BLaER1 (cell line): ENCODE measurements at regions not wholly inside any gene's neighbourhood (a gene's known extent, or its start where the extent isn't known, plus 50 kb on each side); places are given as distances from the start of the nearest gene placed in this dataset.

Experiments used
- H3K27ac ChIP-seq: shearing (Covaris generic); formaldehyde crosslinking; 2 replicates; pipeline ENCODE4 v1.8.1; 2022
- H3K27me3 ChIP-seq: shearing (Covaris generic); formaldehyde crosslinking; 2 replicates; pipeline ENCODE4 v1.8.1; 2022
- H3K36me3 ChIP-seq: shearing (Covaris generic); formaldehyde crosslinking; 2 replicates; pipeline ENCODE4 v1.8.1; 2022
- H3K4me1 ChIP-seq: shearing (Covaris generic); formaldehyde crosslinking; 2 replicates; pipeline ENCODE4 v1.8.1; 2022
- H3K4me2 ChIP-seq: shearing (Covaris generic); formaldehyde crosslinking; 2 replicates; pipeline ENCODE4 v1.8.1; 2022
- H3K4me3 ChIP-seq: shearing (Covaris generic); formaldehyde crosslinking; 2 replicates; pipeline ENCODE4 v1.8.1; 2022
- H3K9ac ChIP-seq: shearing (Covaris generic); formaldehyde crosslinking; 2 replicates; pipeline ENCODE4 v1.8.1; 2022
- H3K9me3 ChIP-seq: shearing (Covaris generic); formaldehyde crosslinking; 2 replicates; pipeline ENCODE4 v1.8.1; 2022
- H4K20me1 ChIP-seq: shearing (Covaris generic); formaldehyde crosslinking; 2 replicates; pipeline ENCODE4 v1.8.1; 2022
- Cebpa-rat ChIP-seq: shearing (Covaris generic); IDR thresholded peaks from 2 replicates; pipeline ENCODE4 v1.8.1; 2022

GRCh38 chr9:86721843-86722705, 225.2 kb downstream of the GAS1 start:
- TF ChIP-seq Cebpa-rat: no peak
- 0 out of 2 replicates have a peak, but pooled peaks cover 4% of the 10 kb centered on the region for H3K9me3 ChIP-seq
- H4K20me1 ChIP-seq: no peaks in the 10 kb centered on the region
- H3K27ac ChIP-seq: no peak overlapping the region
- peaks cover 11% of the 10 kb centered on the region for H3K4me1 ChIP-seq
- no peak overlapping the region for H3K4me3 ChIP-seq
- no peak overlapping the region for H3K4me2 ChIP-seq
- no peak overlapping the region for H3K9ac ChIP-seq
- no peaks in the 10 kb centered on the region for H3K27me3 ChIP-seq
- no peaks in the 10 kb centered on the region for H3K36me3 ChIP-seq

- Histone ChIP-seq H3K9me3 (0 out of 2 replicates have a peak, but pooled peaks cover 4% of the 10 kb centered on the region), H3K4me2 (no peak overlapping the region), H3K27ac (no peak overlapping the region), H3K36me3 (no peaks in the 10 kb centered on the region), H3K4me3 (no peak overlapping the region), H3K4me1 (peaks cover 11% of the 10 kb centered on the region), H3K9ac (no peak overlapping the region), H3K27me3 (no peaks in the 10 kb centered on the region), H4K20me1 (no peaks in the 10 kb centered on the region)
- TF ChIP-seq Cebpa-rat: no peak
Measured at GRCh38 chr9:86721226-86721781, 226.0 kb downstream of the GAS1 start.

GRCh38 chr9:86720639-86721225, 226.6 kb downstream of the GAS1 start:
- Histone ChIP-seq H3K4me1 (peaks cover 11% of the 10 kb centered on the region), H3K27ac (no peak overlapping the region), H4K20me1 (no peaks in the 10 kb centered on the region), H3K36me3 (no peaks in the 10 kb centered on the region), H3K4me2 (no peak overlapping the region), H3K9me3 (0 out of 2 replicates have a peak, but pooled peaks cover 4% of the 10 kb centered on the region), H3K4me3 (no peak overlapping the region), H3K27me3 (no peaks in the 10 kb centered on the region), H3K9ac (no peak overlapping the region)
- no peak for TF ChIP-seq Cebpa-rat

- Histone ChIP-seq H4K20me1 (no peaks in the 10 kb centered on the region), H3K4me1 (peaks cover 8% of the 10 kb centered on the region), H3K9me3 (0 out of 2 replicates have a peak, but pooled peaks cover 4% of the 10 kb centered on the region), H3K9ac (no peak overlapping the region), H3K27me3 (no peaks in the 10 kb centered on the region), H3K36me3 (no peaks in the 10 kb centered on the region), H3K4me2 (no peak overlapping the region), H3K27ac (no peak overlapping the region), H3K4me3 (no peak overlapping the region)
- no peak for TF ChIP-seq Cebpa-rat
Measured at GRCh38 chr9:86718388-86719049, 228.8 kb downstream of the GAS1 start.

GRCh38 chr9:86716326-86716922, 230.9 kb downstream of the GAS1 start:
- Histone ChIP-seq H3K27ac (no peak overlapping the region), H3K9me3 (0 out of 2 replicates have a peak, but pooled peaks cover 4% of the 10 kb centered on the region), H3K4me3 (no peak overlapping the region), H4K20me1 (no peaks in the 10 kb centered on the region), H3K4me1 (no peaks in the 10 kb centered on the region), H3K36me3 (no peaks in the 10 kb centered on the region), H3K9ac (no peak overlapping the region), H3K4me2 (no peak overlapping the region), H3K27me3 (no peaks in the 10 kb centered on the region)
- TF ChIP-seq Cebpa-rat: no peak

- no peaks in the 10 kb centered on the region for H3K27me3 ChIP-seq
- no peaks in the 10 kb centered on the region for H3K4me1 ChIP-seq
- no peak overlapping the region for H3K4me2 ChIP-seq
- H3K36me3 ChIP-seq: no peaks in the 10 kb centered on the region
- H4K20me1 ChIP-seq: no peaks in the 10 kb centered on the region
- no peak overlapping the region for H3K4me3 ChIP-seq
- no peak overlapping the region for H3K9ac ChIP-seq
- H3K27ac ChIP-seq: no peak overlapping the region
- TF ChIP-seq Cebpa-rat: no peak
- 0 out of 2 replicates have a peak, but pooled peaks cover 4% of the 10 kb centered on the region for H3K9me3 ChIP-seq
Measured at GRCh38 chr9:86714999-86715398, 232.3 kb downstream of the GAS1 start.

- no peak overlapping the region for H3K27ac ChIP-seq
Measured at GRCh38 chr9:86713970-86714369, 233.3 kb downstream of the GAS1 start.

GRCh38 chr9:86713470-86713869, 233.8 kb downstream of the GAS1 start:
- H3K27ac ChIP-seq: no peak overlapping the region
- no peak overlapping the region for H3K9ac ChIP-seq
- no peaks in the 10 kb centered on the region for H3K36me3 ChIP-seq
- H3K27me3 ChIP-seq: no peaks in the 10 kb centered on the region
- no peak overlapping the region for H3K4me3 ChIP-seq
- no peak overlapping the region for H3K4me2 ChIP-seq
- no peaks in the 10 kb centered on the region for H3K4me1 ChIP-seq
- H4K20me1 ChIP-seq: no peaks in the 10 kb centered on the region
- no peaks in the 10 kb centered on the region for H3K9me3 ChIP-seq
- no peak for TF ChIP-seq Cebpa-rat

More at GRCh38 chr9:86713970-86714369, 233.3 kb downstream of the GAS1 start:
- Histone ChIP-seq H3K27me3 (no peaks in the 10 kb centered on the region), H3K4me3 (no peak overlapping the region), H3K9ac (no peak overlapping the region), H3K4me1 (no peaks in the 10 kb centered on the region), H3K36me3 (no peaks in the 10 kb centered on the region), H3K9me3 (no peaks in the 10 kb centered on the region), H3K4me2 (no peak overlapping the region), H4K20me1 (no peaks in the 10 kb centered on the region)
- no peak for TF ChIP-seq Cebpa-rat
